GM23248 (cell line): ENCODE measurements at regions not wholly inside any gene's neighbourhood (a gene's known extent, or its start where the extent isn't known, plus 50 kb on each side); places are given as distances from the start of the nearest gene placed in this dataset.
A peak's percentile ranks its signal among the peaks of the same experiment; 100 is the strongest.

Experiments used
- EZH2 ChIP-seq: fragments of 200-600 bp; sonication (generic); IDR thresholded peaks from 2 replicates; pipeline ENCODE4 v1.6.1; 2018; ENCODE audit warnings: antibody characterized with exemption, mild to moderate bottlenecking; ENCODE audit not compliant: insufficient read depth, poor library complexity, severe bottlenecking
- EZH2phosphoT487 ChIP-seq: fragments of 200-600 bp; sonication (generic); IDR thresholded peaks from 2 replicates; pipeline ENCODE4 v1.6.1; 2018; ENCODE audit warnings: antibody characterized with exemption, moderate library complexity, mild to moderate bottlenecking, low read depth; ENCODE audit not compliant: insufficient read depth

- TF ChIP-seq EZH2phosphoT487 (peak; percentile 100), EZH2 (no peak)
Observed at GRCh38 chr4:158051401-158052235, 121.2 kb downstream of the GASK1B start.
